DND-41 (cell line): ENCODE measurements at regions not wholly inside any gene's neighbourhood (a gene's known extent, or its start where the extent isn't known, plus 50 kb on each side); places are given as distances from the start of the nearest gene placed in this dataset.

Experiments used
- EZH2 ChIP-seq: IDR thresholded peaks from 3 replicates; pipeline ENCODE4 v1.6.1; 2012; ENCODE audit warnings: borderline replicate concordance, low read depth, mild to moderate bottlenecking, moderate library complexity, low read length, inconsistent platforms; ENCODE audit not compliant: severe bottlenecking
- TF ChIP-seq, protein P1 (sequence below): IDR thresholded peaks from 2 replicates; pipeline ENCODE4 v1.5.1; 2012; ENCODE audit warnings: borderline replicate concordance, low read length, moderate library complexity, mild to moderate bottlenecking; ENCODE audit not compliant: poor library complexity, severe bottlenecking; ENCODE audit errors: extremely low read depth

DNA sequence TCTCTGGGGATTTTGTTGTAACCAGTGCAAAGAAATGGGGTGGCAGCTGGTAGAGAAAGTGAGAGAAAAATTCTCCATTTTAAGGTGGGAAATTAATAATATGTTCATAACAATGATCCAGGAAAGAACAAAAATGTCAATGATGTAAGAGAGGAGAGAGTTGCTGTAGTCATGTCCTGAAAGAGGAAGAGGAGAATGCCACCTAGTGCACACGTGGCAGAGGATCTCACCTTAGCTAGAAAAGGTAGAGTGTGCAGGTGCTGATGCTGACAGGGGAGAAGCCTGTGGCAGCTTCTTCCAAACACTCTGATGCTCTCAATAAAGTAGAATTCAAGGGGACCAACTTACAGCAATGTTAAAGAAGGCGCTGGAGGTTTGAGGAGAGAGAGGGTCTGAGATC is 282.9 kb upstream of the PKDCC start:
- TF ChIP-seq, protein P1, sequence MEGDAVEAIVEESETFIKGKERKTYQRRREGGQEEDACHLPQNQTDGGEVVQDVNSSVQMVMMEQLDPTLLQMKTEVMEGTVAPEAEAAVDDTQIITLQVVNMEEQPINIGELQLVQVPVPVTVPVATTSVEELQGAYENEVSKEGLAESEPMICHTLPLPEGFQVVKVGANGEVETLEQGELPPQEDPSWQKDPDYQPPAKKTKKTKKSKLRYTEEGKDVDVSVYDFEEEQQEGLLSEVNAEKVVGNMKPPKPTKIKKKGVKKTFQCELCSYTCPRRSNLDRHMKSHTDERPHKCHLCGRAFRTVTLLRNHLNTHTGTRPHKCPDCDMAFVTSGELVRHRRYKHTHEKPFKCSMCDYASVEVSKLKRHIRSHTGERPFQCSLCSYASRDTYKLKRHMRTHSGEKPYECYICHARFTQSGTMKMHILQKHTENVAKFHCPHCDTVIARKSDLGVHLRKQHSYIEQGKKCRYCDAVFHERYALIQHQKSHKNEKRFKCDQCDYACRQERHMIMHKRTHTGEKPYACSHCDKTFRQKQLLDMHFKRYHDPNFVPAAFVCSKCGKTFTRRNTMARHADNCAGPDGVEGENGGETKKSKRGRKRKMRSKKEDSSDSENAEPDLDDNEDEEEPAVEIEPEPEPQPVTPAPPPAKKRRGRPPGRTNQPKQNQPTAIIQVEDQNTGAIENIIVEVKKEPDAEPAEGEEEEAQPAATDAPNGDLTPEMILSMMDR, result peak; percentile 22
- TF ChIP-seq EZH2, result no peak
